Liver (tissue), 8 donors: ENCODE measurements at regions not wholly inside any gene's neighbourhood (a gene's known extent, or its start where the extent isn't known, plus 50 kb on each side); places are given as distances from the start of the nearest gene placed in this dataset.

ENCODE experiments used
- DNase-seq: peaks from one replicate; pipeline ENCODE4 v3.0.0-alpha.2; 2017; ENCODE audit warnings: low spot score
- H3K27ac ChIP-seq, 2 donors: one replicate each; pipeline ENCODE4 v1.7.0; 2013; ENCODE audit warnings: inconsistent platforms in 2 of 2, low read length in 2 of 2, control low read depth in 1 of 2, low read depth in 1 of 2, mild to moderate bottlenecking in 1 of 2
- H3K27me3 ChIP-seq, 4 donors: one replicate each; pipeline versions ENCODE4 v1.6.1 to v1.7.0; 2013; ENCODE audit warnings: low read length in 3 of 4, inconsistent platforms in 1 of 4, mild to moderate bottlenecking in 1 of 4, moderate library complexity in 1 of 4; ENCODE audit not compliant: control insufficient read depth in 4 of 4, insufficient read depth in 4 of 4
- H3K36me3 ChIP-seq, 4 donors: one replicate each; pipeline versions ENCODE4 v1.6.1 to v1.7.0; 2013; ENCODE audit warnings: low read length in 3 of 4, mild to moderate bottlenecking in 3 of 4, low read depth in 1 of 4, moderate library complexity in 1 of 4; ENCODE audit not compliant: control insufficient read depth in 4 of 4, insufficient read depth in 3 of 4
- H3K4me1 ChIP-seq, 4 donors: one replicate each; pipeline versions ENCODE4 v1.6.1 to v1.7.0; 2013; ENCODE audit warnings: low read length in 3 of 4, mild to moderate bottlenecking in 3 of 4, moderate library complexity in 1 of 4; ENCODE audit not compliant: control insufficient read depth in 4 of 4, insufficient read depth in 4 of 4
- H3K4me3 ChIP-seq, 3 donors: one replicate each; pipeline versions ENCODE4 v1.6.1 to v1.7.0; 2013; ENCODE audit warnings: low read length in 3 of 3, control low read depth in 1 of 3, low read depth in 1 of 3, mild to moderate bottlenecking in 1 of 3
- H3K9ac ChIP-seq, 2 donors: one replicate each; pipeline ENCODE4 v1.7.0; 2013; ENCODE audit warnings: low read length in 2 of 2, mild to moderate bottlenecking in 2 of 2, moderate library complexity in 2 of 2, control low read depth in 1 of 2, low read depth in 1 of 2
- H3K9me3 ChIP-seq, 4 donors: one replicate each; pipeline versions ENCODE4 v1.6.1 to v1.7.0; 2013; ENCODE audit warnings: low read length in 3 of 4; ENCODE audit not compliant: control insufficient read depth in 4 of 4
- EGR1 ChIP-seq, 2 donors: IDR thresholded peaks; 2 replicates each; pipeline ENCODE4 v1.6.1; 2016 to 2018; ENCODE audit warnings: antibody characterized with exemption in 2 of 2, low read depth in 2 of 2
- FOXA1 ChIP-seq: IDR thresholded peaks from 2 replicates; pipeline ENCODE4 v1.6.1; 2016; ENCODE audit warnings: antibody characterized with exemption
- FOXA2 ChIP-seq: IDR thresholded peaks from 2 replicates; pipeline ENCODE4 v1.6.1; 2016; ENCODE audit warnings: antibody characterized with exemption
- GABPA ChIP-seq, 2 donors: IDR thresholded peaks in 1 of 2; conservative IDR thresholded peaks in 1 of 2; 2 replicates each; pipeline ENCODE4 v1.6.1; 2016; ENCODE audit warnings: antibody characterized with exemption in 2 of 2, mild to moderate bottlenecking in 1 of 2, moderate library complexity in 1 of 2
- HNF4A ChIP-seq, 2 donors: conservative IDR thresholded peaks; 2 replicates each; pipeline ENCODE4 v1.6.1; 2016; ENCODE audit warnings: antibody characterized with exemption in 2 of 2, mild to moderate bottlenecking in 2 of 2
- HNF4G ChIP-seq: IDR thresholded peaks from 2 replicates; pipeline ENCODE4 v1.6.1; 2016; ENCODE audit warnings: antibody characterized with exemption
- JUND ChIP-seq, 2 donors: IDR thresholded peaks; 2 replicates each; pipeline ENCODE4 v1.6.1; 2016; ENCODE audit warnings: antibody characterized with exemption in 2 of 2
- NR2F2 ChIP-seq: IDR thresholded peaks from 2 replicates; pipeline ENCODE4 v1.6.1; 2016; ENCODE audit warnings: antibody characterized with exemption
- RAD21 ChIP-seq, 2 donors: IDR thresholded peaks; 2 replicates each; pipeline ENCODE4 v1.6.1; 2016; ENCODE audit warnings: antibody characterized with exemption in 2 of 2, mild to moderate bottlenecking in 2 of 2
- RXRA ChIP-seq, 2 donors: IDR thresholded peaks; 2 replicates each; pipeline ENCODE4 v1.6.1; 2017 to 2018; ENCODE audit warnings: antibody characterized with exemption in 2 of 2, mild to moderate bottlenecking in 1 of 2
- SP1 ChIP-seq: IDR thresholded peaks from 2 replicates; pipeline ENCODE4 v1.6.1; 2018; ENCODE audit warnings: antibody characterized with exemption, mild to moderate bottlenecking
- TAF1 ChIP-seq: conservative IDR thresholded peaks from 2 replicates; pipeline ENCODE4 v1.6.1; 2016; ENCODE audit warnings: antibody characterized with exemption, mild to moderate bottlenecking
- YY1 ChIP-seq: IDR thresholded peaks from 2 replicates; pipeline ENCODE4 v1.6.1; 2016; ENCODE audit warnings: antibody characterized with exemption, mild to moderate bottlenecking
- WGBS: extraction: QIAGEN DNeasy Blood & Tissue Kit; methylation state at CpG from one replicate; pipeline ENCODE4 v1.1.7; 2013; 5-methylcytosine and 5-hydroxymethylcytosine counted together
- TF ChIP-seq, protein P1 (sequence below): IDR thresholded peaks from 2 replicates; pipeline ENCODE4 v1.6.1; 2016; ENCODE audit warnings: antibody characterized with exemption, mild to moderate bottlenecking
- TF ChIP-seq, protein P2 (sequence below): IDR thresholded peaks from 2 replicates; pipeline ENCODE4 v1.6.1; 2016; ENCODE audit warnings: antibody characterized with exemption
- TF ChIP-seq, protein P3 (sequence below): IDR thresholded peaks from 2 replicates; pipeline ENCODE4 v1.6.1; 2016; ENCODE audit warnings: antibody characterized with exemption
- TF ChIP-seq, protein P4 (sequence below): fragments of 150-350 bp; IDR thresholded peaks from 2 replicates; pipeline ENCODE4 v1.5.1; 2017; ENCODE audit warnings: improper control_type of control experiment, low read depth, low read length; ENCODE audit not compliant: missing input control
- TF ChIP-seq, protein P5 (sequence below): IDR thresholded peaks from 2 replicates; pipeline ENCODE4 v1.6.1; 2016; ENCODE audit warnings: antibody characterized with exemption
- donor health status: healthy.
- donor health status: healthy.
- donor health status: healthy.
- donor health status: healthy.
- donor health status: healthy.

DNA sequence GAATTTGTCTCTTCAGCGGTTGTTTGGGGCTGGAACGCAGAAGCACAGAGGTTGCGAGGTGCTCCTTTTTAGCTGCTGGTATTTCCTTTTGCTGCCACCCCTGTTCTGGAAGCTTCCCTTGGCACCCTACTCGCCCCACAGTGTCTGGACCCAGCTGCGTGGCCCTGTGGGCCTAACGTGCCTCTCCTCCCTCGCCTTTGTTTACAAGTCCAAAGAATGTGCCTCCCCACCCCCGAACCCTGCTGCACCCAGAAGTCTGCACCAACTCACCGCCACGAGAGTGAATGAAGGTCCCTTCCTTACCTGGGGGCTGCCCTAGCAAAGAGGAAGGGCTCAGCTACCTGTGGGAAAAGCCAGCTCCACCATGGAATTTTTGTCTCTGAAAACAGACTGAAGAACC, 139.7 kb upstream of the RPS6KA2 start:
- Histone ChIP-seq H3K36me3 (no peaks in the 10 kb centered on the region), H3K9ac (no peak overlapping the region), H3K27ac (peak overlapping the region in 1 of 2 donors; percentile 38), H3K9me3 (no peaks in the 10 kb centered on the region), H3K4me3 (no peak overlapping the region), H3K4me1 (peaks cover 0 to 16% (median 10%) of the 10 kb centered on the region in 4 donors), H3K27me3 (no peaks in the 10 kb centered on the region)
- WGBS, result 53% methylated on average over 10 of the region's 10 CpGs
- no peak for DNase-seq
- peak in 1 of 2 donors; percentile 26 for TF ChIP-seq HNF4A (conservative IDR thresholded peaks at IDR 0.05)
- peak in 1 of 2 donors; percentile 6 for TF ChIP-seq RXRA (IDR thresholded peaks at IDR 0.05)
- TF ChIP-seq RAD21 (IDR thresholded peaks at IDR 0.05), result no peak

DNA sequence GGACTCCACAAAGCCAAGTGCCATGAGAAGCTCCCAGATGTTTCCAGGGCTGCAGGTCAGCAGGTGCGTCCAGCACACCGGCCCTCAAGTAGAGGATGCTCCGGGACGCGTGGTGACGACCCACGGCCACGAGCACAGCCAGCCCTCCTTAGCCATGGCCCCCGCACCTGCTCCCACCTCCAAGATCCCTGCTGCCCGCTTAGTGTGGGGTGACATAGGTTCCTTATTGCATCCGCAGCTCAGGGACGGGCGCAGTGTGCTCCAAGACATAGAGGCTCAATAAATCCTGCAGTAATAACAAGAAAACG, 138.1 kb upstream of the RPS6KA2 start:
- Histone ChIP-seq H3K4me1 (peaks cover 0 to 16% (median 10%) of the 10 kb centered on the region in 4 donors), H3K27me3 (no peaks in the 10 kb centered on the region), H3K36me3 (no peaks in the 10 kb centered on the region), H3K4me3 (no peak overlapping the region), H3K27ac (no peak overlapping the region), H3K9me3 (no peaks in the 10 kb centered on the region), H3K9ac (no peak overlapping the region)
- DNase-seq, result no peak
- TF ChIP-seq JUND (IDR thresholded peaks at IDR 0.05) (no peak), FOXA1 (no peak), HNF4A (conservative IDR thresholded peaks at IDR 0.05) (no peak), NR2F2 (no peak), EGR1 (IDR thresholded peaks at IDR 0.05; ENCODE audit: low read depth in 2 of 2) (no peak), YY1 (no peak), TAF1 (no peak), SP1 (no peak), GABPA (IDR thresholded peaks at IDR 0.05 in 1 of 2, conservative IDR thresholded peaks at IDR 0.05 in 1 of 2) (no peak), HNF4G (no peak), RXRA (IDR thresholded peaks at IDR 0.05) (no peak), FOXA2 (no peak), RAD21 (IDR thresholded peaks at IDR 0.05) (no peak)
- TF ChIP-seq, protein P1, sequence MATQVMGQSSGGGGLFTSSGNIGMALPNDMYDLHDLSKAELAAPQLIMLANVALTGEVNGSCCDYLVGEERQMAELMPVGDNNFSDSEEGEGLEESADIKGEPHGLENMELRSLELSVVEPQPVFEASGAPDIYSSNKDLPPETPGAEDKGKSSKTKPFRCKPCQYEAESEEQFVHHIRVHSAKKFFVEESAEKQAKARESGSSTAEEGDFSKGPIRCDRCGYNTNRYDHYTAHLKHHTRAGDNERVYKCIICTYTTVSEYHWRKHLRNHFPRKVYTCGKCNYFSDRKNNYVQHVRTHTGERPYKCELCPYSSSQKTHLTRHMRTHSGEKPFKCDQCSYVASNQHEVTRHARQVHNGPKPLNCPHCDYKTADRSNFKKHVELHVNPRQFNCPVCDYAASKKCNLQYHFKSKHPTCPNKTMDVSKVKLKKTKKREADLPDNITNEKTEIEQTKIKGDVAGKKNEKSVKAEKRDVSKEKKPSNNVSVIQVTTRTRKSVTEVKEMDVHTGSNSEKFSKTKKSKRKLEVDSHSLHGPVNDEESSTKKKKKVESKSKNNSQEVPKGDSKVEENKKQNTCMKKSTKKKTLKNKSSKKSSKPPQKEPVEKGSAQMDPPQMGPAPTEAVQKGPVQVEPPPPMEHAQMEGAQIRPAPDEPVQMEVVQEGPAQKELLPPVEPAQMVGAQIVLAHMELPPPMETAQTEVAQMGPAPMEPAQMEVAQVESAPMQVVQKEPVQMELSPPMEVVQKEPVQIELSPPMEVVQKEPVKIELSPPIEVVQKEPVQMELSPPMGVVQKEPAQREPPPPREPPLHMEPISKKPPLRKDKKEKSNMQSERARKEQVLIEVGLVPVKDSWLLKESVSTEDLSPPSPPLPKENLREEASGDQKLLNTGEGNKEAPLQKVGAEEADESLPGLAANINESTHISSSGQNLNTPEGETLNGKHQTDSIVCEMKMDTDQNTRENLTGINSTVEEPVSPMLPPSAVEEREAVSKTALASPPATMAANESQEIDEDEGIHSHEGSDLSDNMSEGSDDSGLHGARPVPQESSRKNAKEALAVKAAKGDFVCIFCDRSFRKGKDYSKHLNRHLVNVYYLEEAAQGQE, result no peak
- TF ChIP-seq, protein P2, sequence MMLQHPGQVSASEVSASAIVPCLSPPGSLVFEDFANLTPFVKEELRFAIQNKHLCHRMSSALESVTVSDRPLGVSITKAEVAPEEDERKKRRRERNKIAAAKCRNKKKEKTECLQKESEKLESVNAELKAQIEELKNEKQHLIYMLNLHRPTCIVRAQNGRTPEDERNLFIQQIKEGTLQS, result no peak
- TF ChIP-seq, protein P3, sequence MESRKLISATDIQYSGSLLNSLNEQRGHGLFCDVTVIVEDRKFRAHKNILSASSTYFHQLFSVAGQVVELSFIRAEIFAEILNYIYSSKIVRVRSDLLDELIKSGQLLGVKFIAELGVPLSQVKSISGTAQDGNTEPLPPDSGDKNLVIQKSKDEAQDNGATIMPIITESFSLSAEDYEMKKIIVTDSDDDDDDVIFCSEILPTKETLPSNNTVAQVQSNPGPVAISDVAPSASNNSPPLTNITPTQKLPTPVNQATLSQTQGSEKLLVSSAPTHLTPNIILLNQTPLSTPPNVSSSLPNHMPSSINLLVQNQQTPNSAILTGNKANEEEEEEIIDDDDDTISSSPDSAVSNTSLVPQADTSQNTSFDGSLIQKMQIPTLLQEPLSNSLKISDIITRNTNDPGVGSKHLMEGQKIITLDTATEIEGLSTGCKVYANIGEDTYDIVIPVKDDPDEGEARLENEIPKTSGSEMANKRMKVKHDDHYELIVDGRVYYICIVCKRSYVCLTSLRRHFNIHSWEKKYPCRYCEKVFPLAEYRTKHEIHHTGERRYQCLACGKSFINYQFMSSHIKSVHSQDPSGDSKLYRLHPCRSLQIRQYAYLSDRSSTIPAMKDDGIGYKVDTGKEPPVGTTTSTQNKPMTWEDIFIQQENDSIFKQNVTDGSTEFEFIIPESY, result no peak
- TF ChIP-seq, protein P4, sequence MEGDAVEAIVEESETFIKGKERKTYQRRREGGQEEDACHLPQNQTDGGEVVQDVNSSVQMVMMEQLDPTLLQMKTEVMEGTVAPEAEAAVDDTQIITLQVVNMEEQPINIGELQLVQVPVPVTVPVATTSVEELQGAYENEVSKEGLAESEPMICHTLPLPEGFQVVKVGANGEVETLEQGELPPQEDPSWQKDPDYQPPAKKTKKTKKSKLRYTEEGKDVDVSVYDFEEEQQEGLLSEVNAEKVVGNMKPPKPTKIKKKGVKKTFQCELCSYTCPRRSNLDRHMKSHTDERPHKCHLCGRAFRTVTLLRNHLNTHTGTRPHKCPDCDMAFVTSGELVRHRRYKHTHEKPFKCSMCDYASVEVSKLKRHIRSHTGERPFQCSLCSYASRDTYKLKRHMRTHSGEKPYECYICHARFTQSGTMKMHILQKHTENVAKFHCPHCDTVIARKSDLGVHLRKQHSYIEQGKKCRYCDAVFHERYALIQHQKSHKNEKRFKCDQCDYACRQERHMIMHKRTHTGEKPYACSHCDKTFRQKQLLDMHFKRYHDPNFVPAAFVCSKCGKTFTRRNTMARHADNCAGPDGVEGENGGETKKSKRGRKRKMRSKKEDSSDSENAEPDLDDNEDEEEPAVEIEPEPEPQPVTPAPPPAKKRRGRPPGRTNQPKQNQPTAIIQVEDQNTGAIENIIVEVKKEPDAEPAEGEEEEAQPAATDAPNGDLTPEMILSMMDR, result no peak
- TF ChIP-seq, protein P5, sequence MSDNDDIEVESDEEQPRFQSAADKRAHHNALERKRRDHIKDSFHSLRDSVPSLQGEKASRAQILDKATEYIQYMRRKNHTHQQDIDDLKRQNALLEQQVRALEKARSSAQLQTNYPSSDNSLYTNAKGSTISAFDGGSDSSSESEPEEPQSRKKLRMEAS, result no peak
- WGBS, result 97% methylated on average over 14 of the region's 14 CpGs
